Hepatocyte (in vitro differentiated cells): ENCODE measurements at regions not wholly inside any gene's neighbourhood (a gene's known extent, or its start where the extent isn't known, plus 50 kb on each side); places are given as distances from the start of the nearest gene placed in this dataset.

Experiments
- EZH2phosphoT487 ChIP-seq: fragments of 200-600 bp; sonication (generic); IDR thresholded peaks from one replicate; pipeline ENCODE4 v1.6.1; 2018; ENCODE audit warnings: antibody characterized with exemption, mild to moderate bottlenecking, low read depth, moderate library complexity; ENCODE audit not compliant: unreplicated experiment, severe bottlenecking
- TF ChIP-seq, protein P1 (sequence below): fragments of 200-600 bp; sonication (generic); IDR thresholded peaks from 2 replicates; pipeline ENCODE4 v1.5.1; 2016; ENCODE audit warnings: antibody characterized with exemption, mild to moderate bottlenecking; ENCODE audit not compliant: poor library complexity

- TF ChIP-seq, protein P1, sequence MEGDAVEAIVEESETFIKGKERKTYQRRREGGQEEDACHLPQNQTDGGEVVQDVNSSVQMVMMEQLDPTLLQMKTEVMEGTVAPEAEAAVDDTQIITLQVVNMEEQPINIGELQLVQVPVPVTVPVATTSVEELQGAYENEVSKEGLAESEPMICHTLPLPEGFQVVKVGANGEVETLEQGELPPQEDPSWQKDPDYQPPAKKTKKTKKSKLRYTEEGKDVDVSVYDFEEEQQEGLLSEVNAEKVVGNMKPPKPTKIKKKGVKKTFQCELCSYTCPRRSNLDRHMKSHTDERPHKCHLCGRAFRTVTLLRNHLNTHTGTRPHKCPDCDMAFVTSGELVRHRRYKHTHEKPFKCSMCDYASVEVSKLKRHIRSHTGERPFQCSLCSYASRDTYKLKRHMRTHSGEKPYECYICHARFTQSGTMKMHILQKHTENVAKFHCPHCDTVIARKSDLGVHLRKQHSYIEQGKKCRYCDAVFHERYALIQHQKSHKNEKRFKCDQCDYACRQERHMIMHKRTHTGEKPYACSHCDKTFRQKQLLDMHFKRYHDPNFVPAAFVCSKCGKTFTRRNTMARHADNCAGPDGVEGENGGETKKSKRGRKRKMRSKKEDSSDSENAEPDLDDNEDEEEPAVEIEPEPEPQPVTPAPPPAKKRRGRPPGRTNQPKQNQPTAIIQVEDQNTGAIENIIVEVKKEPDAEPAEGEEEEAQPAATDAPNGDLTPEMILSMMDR = no peak
- no peak for TF ChIP-seq EZH2phosphoT487
These were observed 937.9 kb downstream of the TUSC7 start for GRCh38 chr3:117647435-117647834.
